ENCODE measurements at regions not wholly inside any gene's neighbourhood (a gene's known extent, or its start where the extent isn't known, plus 50 kb on each side); places are given as distances from the start of the nearest gene placed in this dataset.
"Not testable (repeated sequence)": the region's sequence is repeated elsewhere in the genome, so short reads cannot be mapped to it uniquely, and the experiment has no call there.

DNA sequence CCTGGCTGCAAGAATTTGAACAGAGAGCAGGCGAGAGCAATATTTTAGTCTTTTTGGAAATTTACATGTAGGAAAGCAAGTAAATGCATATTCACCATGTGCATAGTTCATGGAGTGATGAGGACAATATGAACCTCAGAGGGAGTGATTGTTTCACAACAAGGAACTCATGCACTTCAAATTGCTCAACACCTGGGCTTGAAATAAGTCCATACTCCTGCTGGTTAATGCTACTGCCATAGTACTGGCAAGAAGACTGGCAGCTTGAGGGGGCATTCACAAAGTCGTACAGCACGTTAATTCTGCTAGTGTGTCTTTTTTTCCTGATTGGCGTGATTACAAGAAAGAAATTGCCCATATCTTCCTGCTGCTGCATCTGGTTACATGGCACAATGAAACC is 267.6 kb downstream of the PCDH17 start:
- Histone ChIP-seq H3K4me2 (ENCODE audit: low read depth, low read length, poor library complexity, severe bottlenecking) (no peak overlapping the region), H3K9me2 (replicated peaks; ENCODE audit: low read depth, low read length) (no peaks in the 10 kb centered on the region), H3K4me3 (ENCODE audit: low read length, poor library complexity, severe bottlenecking) (no peak overlapping the region), H3K36me3 (ENCODE audit: insufficient read depth, low read length) (no peaks in the 10 kb centered on the region), H3K79me2 (ENCODE audit: insufficient read depth, low read length) (no peaks in the 10 kb centered on the region), H3K4me1 (ENCODE audit: insufficient read depth, low read length, poor library complexity, severe bottlenecking) (no peaks in the 10 kb centered on the region), H3K9me3 (ENCODE audit: insufficient read depth, low read depth, low read length) (no peaks in the 10 kb centered on the region), H3K27me3 (ENCODE audit: insufficient read depth, low read length, poor library complexity, severe bottlenecking) (no peaks in the 10 kb centered on the region), H3F3A (ENCODE audit: low read depth) (no peaks in the 10 kb centered on the region), H2AFZ (ENCODE audit: low read length) (no peak overlapping the region), H3K9ac (ENCODE audit: low read depth, low read length, poor library complexity, severe bottlenecking) (no peak overlapping the region), H4K20me1 (ENCODE audit: insufficient read depth, low read length, poor library complexity, severe bottlenecking) (no peaks in the 10 kb centered on the region)
- TF ChIP-seq CTCF (conservative IDR thresholded peaks at IDR 0.05; ENCODE audit: low read length) (no peak), EZH2phosphoT487 (IDR thresholded peaks at IDR 0.05; ENCODE audit: borderline replicate concordance) (no peak)

DNA sequence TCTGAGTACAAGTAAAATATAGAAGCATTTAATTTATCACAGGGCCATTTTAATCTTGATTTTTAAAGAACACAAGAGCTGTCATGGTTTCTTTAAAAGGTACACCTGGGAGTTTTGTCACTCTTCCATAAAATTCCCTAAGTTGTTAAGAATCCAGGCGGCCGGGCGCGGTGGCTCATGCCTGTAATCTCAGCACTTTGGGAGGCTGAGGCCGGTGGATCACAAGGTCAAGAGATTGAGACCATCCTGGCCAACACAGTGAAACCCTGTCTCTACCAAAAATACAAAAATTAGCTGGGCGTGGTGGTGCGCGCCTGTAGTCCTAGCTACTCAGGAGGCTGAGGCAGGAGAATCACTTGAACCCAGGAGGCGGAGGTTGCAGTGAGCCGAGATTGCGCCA is 278.3 kb downstream of the PCDH17 start:
- not testable (repeated sequence) for H3K36me3 ChIP-seq (ENCODE audit: insufficient read depth, low read length); H3K9me2 ChIP-seq (replicated peaks; ENCODE audit: low read depth, low read length); H4K20me1 ChIP-seq (ENCODE audit: insufficient read depth, low read length, poor library complexity, severe bottlenecking); H3K4me2 ChIP-seq (ENCODE audit: low read depth, low read length, poor library complexity, severe bottlenecking); H3K9ac ChIP-seq (ENCODE audit: low read depth, low read length, poor library complexity, severe bottlenecking); H2AFZ ChIP-seq (ENCODE audit: low read length); H3F3A ChIP-seq (ENCODE audit: low read depth); H3K27me3 ChIP-seq (ENCODE audit: insufficient read depth, low read length, poor library complexity, severe bottlenecking); H3K79me2 ChIP-seq (ENCODE audit: insufficient read depth, low read length); H3K4me1 ChIP-seq (ENCODE audit: insufficient read depth, low read length, poor library complexity, severe bottlenecking); H3K9me3 ChIP-seq (ENCODE audit: insufficient read depth, low read depth, low read length); H3K4me3 ChIP-seq (ENCODE audit: low read length, poor library complexity, severe bottlenecking)

DNA sequence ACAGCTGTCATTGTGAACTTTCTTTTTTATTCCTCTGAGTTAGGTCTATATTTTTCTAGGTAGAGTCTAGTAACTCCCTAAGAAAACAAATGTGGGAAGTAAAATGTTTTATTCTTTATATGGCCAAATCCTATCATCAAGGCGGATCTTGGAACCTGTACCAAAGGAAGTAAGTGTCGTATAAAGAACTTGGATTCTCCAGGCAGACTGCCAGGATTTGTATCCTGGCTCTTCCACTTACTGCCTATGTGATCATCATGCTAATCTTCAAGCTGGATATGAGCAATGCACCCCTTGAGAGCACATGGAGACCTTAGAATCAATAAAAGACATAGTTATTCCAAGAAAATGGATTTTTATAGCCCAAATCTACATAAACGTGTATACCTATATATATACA is 286.5 kb downstream of the PCDH17 start:
- Histone ChIP-seq H3K79me2 (ENCODE audit: insufficient read depth, low read length) (no peaks in the 10 kb centered on the region), H3K4me3 (ENCODE audit: low read length, poor library complexity, severe bottlenecking) (no peak overlapping the region)
- TF ChIP-seq CTCF (conservative IDR thresholded peaks at IDR 0.05; ENCODE audit: low read length) (no peak), EZH2phosphoT487 (IDR thresholded peaks at IDR 0.05; ENCODE audit: borderline replicate concordance) (no peak)

DNA sequence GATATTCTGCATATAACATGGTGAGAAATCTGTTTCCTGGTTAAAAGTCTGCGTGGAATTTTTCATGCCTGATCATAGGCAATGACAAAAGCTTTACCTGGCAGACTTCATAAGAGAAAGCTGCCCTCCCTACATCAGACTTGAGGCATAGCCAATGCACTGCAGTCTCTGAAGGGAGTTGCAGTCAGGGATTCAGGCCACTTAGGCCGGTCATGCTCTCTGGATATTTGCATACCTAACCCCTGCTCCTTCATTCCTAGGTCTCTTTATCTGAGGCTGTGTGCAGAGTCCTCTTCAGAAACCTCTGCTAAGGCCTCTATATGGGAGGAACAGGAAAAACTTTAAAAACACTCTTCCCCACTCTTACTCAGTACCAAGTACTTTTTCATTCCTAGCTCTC is 287.4 kb downstream of the PCDH17 start:
- Histone ChIP-seq H3K4me2 (ENCODE audit: low read depth, low read length, poor library complexity, severe bottlenecking) (no peak overlapping the region), H3K4me1 (ENCODE audit: insufficient read depth, low read length, poor library complexity, severe bottlenecking) (no peaks in the 10 kb centered on the region), H3K79me2 (ENCODE audit: insufficient read depth, low read length) (no peaks in the 10 kb centered on the region), H4K20me1 (ENCODE audit: insufficient read depth, low read length, poor library complexity, severe bottlenecking) (no peaks in the 10 kb centered on the region), H3F3A (ENCODE audit: low read depth) (no peaks in the 10 kb centered on the region), H3K9me3 (ENCODE audit: insufficient read depth, low read depth, low read length) (no peaks in the 10 kb centered on the region), H2AFZ (ENCODE audit: low read length) (no peak overlapping the region), H3K36me3 (ENCODE audit: insufficient read depth, low read length) (no peaks in the 10 kb centered on the region), H3K9me2 (replicated peaks; ENCODE audit: low read depth, low read length) (peaks cover 3% of the 10 kb centered on the region; the same call in 1 of the 2 replicates), H3K9ac (ENCODE audit: low read depth, low read length, poor library complexity, severe bottlenecking) (no peak overlapping the region), H3K4me3 (ENCODE audit: low read length, poor library complexity, severe bottlenecking) (no peak overlapping the region), H3K27me3 (ENCODE audit: insufficient read depth, low read length, poor library complexity, severe bottlenecking) (no peaks in the 10 kb centered on the region)
- no peak for TF ChIP-seq EZH2phosphoT487 (IDR thresholded peaks at IDR 0.05; ENCODE audit: borderline replicate concordance)
- TF ChIP-seq CTCF (conservative IDR thresholded peaks at IDR 0.05; ENCODE audit: low read length), result no peak

More for the DNA sequence above, 286.5 kb downstream of the PCDH17 start:
- no peak overlapping the region for H3K4me2 ChIP-seq (ENCODE audit: low read depth, low read length, poor library complexity, severe bottlenecking)
- no peak overlapping the region for H2AFZ ChIP-seq (ENCODE audit: low read length)
- no peak overlapping the region for H3K9ac ChIP-seq (ENCODE audit: low read depth, low read length, poor library complexity, severe bottlenecking)
- peaks cover 3% of the 10 kb centered on the region; the same call in 1 of the 2 replicates for H3K9me2 ChIP-seq (replicated peaks; ENCODE audit: low read depth, low read length)
- no peaks in the 10 kb centered on the region for H3F3A ChIP-seq (ENCODE audit: low read depth)
- H3K27me3 ChIP-seq (ENCODE audit: insufficient read depth, low read length, poor library complexity, severe bottlenecking), result no peaks in the 10 kb centered on the region
- H3K36me3 ChIP-seq (ENCODE audit: insufficient read depth, low read length), result no peaks in the 10 kb centered on the region
- H3K4me1 ChIP-seq (ENCODE audit: insufficient read depth, low read length, poor library complexity, severe bottlenecking), result no peaks in the 10 kb centered on the region
- no peaks in the 10 kb centered on the region for H3K9me3 ChIP-seq (ENCODE audit: insufficient read depth, low read depth, low read length)
- H4K20me1 ChIP-seq (ENCODE audit: insufficient read depth, low read length, poor library complexity, severe bottlenecking), result no peaks in the 10 kb centered on the region
